SKM-1 (cell line): ENCODE measurements at regions not wholly inside any gene's neighbourhood (a gene's known extent, or its start where the extent isn't known, plus 50 kb on each side); places are given as distances from the start of the nearest gene placed in this dataset.
"Not testable (repeated sequence)": the region's sequence is repeated elsewhere in the genome, so short reads cannot be mapped to it uniquely, and the experiment has no call there.

Experiments
- DNase-seq: peaks from one replicate; lab custom pipeline; 2025; ENCODE audit not compliant: unreplicated experiment; lab: John Stamatoyannopoulos, UW

DNA sequence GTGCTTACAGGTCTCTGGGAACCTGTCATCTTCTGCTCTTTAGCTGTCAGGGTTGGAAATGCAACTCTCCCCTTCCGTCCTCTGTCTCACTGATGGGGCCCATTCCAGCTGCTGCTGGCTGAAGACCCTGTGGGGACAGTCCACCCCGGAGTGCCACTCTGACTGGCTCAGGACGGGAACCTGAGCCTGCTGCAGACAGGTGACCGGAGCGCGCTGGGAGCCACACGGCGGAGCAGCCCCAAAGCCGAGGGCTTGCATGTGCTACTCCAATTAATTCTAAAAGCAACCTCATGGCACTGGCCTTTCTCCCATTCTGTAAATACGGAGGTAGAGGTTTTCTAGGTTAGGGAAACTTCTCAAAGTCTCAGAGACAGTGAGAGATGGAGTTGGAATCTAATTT is 223.5 kb upstream of the PITRM1 start:
- no peak for DNase-seq

DNA sequence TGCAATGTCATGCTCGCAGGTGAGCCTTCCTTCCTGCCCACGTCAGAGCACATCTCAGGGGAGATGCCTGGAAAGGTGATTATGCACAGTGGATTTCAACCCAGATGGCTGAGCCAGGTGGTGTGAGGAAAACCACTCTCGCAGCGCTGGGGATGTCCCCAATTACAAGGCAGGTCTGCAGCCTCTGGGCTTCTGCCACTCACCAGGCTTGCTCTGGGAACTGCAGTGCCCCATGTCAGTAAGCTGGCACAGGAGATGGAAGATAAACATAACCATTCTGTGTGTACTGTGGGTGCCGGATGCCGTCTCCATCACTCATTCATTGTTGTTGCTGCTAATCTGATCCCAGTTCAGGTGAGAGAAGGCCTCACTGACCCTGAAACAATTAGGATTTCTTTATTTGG is 222.9 kb upstream of the PITRM1 start:
- DNase-seq: no peak

DNA sequence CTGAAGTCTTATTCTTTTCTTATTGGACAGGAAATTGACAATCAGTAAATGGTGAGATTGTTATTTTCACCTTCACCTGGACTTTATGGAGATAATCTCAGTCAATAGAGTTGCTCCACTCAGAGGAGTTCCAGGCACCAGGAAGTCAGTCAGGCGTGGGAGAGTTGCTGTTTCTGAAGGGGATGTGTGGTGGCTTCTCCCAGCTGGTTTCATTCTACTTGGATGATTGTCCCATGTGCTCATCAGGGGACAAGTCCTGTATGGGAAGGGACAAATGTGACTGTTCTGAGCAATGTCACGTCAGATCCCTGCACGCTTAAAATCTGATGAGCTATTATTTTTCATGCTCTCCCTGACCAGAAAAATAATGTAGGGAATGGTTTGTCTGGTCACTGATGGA is 222.5 kb upstream of the PITRM1 start:
- no peak for DNase-seq

DNA sequence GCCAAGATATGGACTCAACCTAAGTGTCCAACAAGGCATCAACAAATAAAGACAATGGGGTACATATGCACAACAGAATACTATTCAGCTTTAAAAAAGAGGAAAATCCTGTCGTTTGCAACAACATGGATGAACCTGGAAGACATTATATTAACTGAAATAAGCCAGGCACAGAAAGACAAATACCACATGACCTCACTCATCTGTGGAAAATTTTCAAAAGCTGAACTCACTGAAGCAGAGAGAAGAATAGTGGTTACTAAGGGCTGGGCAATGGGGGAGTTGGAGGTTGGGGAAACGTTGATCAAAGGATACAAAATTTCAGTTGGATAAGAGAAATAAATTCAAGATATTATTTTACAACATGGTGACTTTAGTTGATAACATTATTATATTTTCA is 221.4 kb upstream of the PITRM1 start:
- no peak for DNase-seq

DNA sequence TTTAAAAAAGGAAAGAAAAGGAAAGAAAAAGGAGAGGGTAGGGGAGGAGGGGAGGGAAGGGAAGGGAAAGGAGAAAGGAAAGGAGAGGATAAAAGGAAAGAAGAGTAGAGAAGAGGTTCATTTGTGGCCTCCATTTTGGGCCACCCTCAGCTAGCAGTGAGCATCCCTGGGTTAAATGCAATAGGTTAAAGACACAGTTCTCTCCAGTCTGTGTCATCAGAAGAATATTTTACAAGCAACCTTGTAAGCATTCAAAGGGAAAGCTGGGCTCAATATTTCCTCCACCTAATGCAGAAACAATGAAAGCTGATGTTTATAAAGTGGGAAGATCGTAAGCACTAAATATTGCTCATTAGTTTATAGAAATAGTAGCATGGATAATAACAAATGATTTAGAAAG is 219.1 kb upstream of the PITRM1 start:
- no peak for DNase-seq

DNA sequence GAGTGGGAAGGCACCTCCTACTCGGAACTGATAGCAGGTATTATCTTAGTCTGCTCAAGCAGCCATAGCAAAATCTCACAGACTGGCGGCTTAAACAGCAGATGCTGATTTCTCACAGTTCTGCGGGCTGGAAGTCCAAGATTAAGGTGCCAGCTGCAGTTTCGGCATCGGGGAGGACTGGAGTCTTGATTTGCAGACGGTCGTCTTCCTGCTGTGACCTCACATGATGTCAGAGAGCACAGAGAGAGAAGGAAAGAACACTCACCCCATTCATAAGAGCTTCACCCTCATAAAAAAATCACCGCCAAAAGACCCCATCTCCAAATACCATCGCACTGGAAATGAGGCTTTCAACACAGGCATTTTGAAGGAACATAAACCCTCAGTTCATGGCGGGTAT is 216.5 kb upstream of the PITRM1 start:
- no peak for DNase-seq

DNA sequence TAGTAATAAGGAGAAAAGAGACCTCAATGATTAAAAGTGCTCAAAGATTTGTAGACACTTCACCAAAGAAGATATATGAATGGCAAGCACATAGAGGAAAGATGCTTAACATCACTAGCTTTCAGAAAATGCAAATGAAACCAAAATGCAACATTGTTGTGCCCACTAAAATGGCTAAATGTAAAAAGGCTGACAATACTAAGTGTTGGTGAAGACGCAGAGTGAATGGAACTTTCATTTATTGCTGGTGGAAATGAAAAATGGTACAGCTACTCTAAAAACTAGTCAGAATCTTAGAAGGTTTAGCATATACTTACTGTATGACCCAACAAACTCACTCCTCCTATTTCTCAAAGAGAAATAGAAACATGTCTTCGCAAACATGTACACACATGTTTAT is 212.9 kb upstream of the PITRM1 start:
- no peak for DNase-seq

DNA sequence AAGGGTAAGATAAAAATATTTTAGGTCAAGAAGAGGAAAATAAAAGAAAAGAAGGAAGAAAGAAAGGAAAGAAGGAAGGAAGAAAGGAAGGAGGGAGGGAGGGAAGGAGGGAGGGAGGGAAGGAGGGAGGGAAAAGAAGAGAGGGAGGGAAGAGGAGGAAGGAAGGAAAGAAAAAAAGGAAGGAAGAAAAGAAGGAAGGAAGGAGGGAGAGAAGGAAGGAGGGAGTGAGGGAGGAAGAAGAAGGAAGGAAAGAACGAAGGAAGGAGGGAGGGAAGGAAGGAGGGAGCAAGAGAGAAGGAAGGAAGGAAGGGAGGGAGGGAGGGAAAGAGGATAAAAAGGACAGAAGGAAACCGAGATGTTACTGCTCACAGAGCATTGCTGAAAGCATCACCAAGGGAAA is 209.5 kb upstream of the PITRM1 start:
- no peak for DNase-seq

DNA sequence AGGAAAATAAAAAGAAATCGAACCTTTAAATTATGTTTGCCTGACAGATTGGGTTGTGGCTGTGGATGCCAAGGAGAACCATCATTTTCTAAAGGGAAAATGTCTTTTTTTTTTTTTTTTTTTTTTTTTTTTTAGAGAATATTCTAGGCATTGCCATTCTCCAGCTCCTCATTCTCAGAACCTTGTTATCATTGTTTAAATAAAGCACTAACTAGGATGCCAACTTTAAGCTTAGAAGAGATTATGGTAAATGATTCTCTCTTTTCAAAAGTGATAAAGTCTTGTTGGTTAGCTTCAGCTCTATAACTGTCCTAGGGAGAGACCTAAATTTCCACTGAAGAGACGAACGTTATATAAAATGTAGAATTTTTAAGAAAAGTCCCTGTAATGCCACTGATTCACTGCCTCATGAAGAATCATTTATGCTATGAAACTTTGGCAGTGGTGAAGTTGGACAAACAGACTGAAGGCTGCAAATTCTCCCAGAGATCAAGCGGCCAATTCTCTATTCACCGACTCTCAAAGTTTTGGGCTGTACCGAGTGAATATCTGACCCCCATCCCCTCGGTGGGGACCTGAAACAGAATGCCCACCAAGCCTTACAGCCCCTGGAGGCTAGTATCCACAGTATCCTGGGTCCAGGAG is 207.9 kb upstream of the PITRM1 start:
- no peak for DNase-seq

DNA sequence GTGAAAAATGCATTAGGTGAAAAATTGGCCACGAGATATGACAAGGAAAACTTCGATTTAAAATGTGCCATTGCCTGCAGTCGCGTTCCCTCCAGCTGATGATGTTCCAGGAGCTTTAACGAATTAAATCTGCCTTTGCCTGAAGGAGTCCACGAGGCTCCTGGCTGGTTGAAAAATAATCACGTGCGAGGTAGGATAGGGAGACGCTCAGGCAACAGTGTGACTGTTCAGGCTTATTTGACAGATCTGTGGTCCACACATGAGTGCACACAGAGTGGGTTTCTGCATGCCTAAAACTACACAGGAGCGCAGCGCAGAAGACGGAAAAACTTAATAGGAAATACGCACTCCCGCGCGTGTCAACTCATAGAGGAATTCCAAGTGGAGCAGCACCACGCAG is 204.0 kb upstream of the PITRM1 start:
- no peak for DNase-seq

DNA sequence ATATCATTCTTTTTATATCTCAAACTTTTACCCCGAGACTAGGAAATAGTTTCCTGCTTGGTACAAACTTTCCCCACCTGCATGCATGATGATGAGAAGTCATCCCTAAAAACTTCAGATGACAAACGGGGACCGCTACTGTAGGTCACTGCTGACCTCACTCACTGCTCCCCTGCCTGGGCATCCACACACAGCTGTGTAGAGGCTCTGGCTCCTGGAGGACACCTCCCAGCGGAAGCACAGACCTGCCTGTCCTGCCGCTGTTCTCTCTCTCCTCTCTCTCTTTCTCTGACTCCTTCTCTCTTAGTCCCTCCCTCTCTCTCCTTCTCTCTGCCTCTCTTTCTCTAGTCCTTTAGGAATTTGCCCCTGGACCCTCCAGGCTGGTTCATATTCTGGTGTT is 202.9 kb upstream of the PITRM1 start:
- DNase-seq: no peak

DNA sequence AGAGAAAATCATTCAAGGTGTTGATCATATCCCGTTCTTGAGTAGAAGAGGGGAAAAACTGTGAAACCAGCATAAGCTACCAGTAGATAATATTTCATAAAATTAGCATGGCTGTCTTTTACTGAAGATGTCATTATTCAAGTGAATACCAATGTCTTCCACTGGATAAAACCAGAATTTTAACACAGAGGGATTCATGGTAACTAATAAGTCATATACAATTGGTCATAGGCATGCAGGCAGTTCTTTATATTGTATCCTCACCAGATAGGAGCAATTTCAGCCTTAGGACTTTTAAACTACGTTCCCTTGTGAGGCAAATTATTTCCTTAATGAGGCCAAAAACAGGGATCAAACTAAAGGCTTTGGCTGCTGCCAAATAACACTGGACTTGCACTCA is 202.3 kb upstream of the PITRM1 start:
- DNase-seq: no peak

DNA sequence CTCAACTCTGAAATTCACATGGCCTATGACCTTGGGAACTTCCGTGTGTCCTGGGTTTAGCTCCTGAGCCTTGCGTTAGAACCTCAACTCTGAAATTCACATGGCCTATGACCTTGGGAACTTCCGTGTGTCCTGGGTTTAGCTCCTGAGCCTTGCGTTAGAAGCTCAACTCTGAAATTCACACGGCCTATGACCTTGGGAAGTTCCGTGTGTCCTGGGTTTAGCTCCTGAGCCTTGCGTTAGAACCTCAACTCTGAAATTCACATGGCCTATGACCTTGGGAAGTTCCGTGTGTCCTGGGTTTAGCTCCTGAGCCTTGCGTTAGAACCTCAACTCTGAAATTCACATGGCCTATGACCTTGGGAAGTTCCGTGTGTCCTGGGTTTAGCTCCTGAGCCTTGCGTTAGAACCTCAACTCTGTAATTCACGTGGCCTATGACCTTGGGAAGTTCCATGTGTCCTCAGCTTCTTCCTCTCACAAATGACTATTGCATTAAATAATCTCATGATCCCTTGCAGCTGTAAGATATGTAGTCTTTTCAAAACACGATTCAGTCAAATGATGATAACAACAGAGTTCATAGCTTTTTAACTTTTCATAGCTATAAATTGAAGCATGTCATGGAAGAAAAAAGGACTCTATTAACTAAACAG is 200.9 kb upstream of the PITRM1 start:
- not testable (repeated sequence) for DNase-seq

DNA sequence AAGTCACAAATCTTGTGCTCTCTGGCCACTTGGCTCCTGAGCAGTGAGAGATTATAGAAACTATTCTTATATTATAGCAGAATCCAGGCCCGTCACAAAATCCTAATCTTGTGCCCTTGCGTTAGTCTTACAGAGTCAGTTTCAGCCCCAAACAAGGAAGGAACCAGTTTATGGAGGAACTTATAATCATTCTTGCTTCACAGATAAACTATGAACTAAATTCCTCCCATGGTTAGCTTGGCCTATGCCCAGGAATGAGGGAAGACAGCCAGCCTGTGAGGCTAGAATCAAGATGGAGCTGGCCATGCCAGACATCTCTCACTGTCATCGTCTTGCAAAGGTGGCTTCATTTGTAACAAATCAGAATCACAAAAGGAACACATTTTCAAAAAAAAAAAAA is 199.7 kb upstream of the PITRM1 start:
- no peak for DNase-seq

DNA sequence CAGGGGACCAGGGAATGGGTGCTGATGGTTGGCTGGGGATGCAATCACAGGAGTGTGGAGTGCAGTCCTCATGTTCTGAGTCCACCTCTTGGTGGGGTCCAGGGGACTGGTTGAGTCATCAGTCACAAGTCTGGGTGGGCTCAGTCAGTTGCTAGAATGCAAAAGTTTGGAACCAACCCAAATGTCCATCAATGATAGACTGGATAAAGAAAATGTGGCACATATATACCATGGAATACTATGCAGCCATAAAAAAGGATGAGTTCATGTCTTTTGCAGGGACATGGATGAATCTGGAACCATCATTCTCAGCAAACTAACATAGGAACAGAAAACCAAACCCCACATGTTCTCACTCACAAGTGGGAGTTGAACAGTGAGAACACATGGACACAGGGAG is 199.0 kb upstream of the PITRM1 start:
- not testable (repeated sequence) for DNase-seq

DNA sequence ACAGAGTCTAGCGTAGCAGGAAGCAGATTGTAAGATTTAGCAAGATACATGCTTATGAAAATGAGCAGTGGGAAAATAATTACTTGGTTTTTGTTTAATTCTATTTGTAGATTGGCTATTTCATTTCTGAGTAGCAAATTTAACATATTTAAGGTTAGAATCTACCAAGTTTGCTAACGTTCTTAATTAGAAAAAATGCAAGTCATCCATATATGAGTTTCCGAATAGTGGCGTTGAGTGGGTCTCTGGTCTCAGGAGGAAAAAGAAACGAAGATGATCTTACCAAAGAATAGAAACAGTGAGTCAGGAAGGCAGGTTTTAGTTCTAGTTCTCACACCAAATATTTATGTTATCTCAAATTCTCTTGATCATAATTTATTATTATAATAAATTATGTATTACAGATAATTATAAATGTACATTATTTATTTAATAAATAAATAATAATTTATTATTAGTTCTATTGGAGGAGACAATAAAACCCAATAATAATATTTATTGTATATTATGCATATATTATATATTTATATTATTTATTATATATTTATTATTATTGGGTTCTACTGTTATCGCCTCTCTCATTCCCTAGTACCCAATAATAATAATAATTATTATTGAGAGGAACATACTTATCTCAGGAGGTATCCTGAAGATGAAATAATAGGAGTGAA is 194.3 kb upstream of the PITRM1 start:
- DNase-seq: no peak

DNA sequence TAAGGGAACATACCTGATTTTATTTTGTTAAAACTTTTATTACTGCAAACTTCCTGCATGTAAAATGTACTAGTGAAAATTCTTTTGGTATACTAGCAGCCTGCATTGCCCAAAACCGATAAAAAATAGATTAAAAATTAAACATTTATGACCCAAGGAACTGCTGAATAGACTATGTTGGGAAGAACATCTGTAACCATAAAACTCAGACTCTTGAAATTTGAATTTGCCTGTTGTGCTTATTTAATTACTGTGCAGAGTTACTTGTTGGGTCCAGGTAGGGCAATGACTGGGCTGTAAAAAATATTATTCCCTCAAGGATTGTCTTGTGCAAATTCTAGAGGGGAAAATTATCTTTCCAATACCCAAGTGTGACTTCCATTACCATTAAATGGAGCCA is 193.5 kb upstream of the PITRM1 start:
- DNase-seq: no peak

DNA sequence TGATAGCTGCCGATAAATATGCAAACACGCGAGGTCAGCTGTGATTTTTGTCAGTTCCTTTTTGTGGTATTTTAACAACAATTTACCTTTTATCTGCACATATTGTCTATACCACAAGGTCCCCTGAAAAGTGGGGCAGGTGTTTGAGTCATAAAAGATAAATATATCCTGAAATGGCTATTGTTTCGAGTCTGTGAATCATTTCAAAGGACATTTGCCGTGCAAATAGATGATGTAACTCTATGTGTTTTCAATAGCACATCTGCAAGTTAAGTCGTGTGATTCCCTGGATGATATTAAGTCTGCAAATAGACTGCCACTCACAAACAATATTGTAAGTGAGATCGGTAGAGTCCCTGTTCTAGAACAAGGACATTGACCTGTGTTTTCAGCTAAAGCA is 193.0 kb upstream of the PITRM1 start:
- DNase-seq: no peak

DNA sequence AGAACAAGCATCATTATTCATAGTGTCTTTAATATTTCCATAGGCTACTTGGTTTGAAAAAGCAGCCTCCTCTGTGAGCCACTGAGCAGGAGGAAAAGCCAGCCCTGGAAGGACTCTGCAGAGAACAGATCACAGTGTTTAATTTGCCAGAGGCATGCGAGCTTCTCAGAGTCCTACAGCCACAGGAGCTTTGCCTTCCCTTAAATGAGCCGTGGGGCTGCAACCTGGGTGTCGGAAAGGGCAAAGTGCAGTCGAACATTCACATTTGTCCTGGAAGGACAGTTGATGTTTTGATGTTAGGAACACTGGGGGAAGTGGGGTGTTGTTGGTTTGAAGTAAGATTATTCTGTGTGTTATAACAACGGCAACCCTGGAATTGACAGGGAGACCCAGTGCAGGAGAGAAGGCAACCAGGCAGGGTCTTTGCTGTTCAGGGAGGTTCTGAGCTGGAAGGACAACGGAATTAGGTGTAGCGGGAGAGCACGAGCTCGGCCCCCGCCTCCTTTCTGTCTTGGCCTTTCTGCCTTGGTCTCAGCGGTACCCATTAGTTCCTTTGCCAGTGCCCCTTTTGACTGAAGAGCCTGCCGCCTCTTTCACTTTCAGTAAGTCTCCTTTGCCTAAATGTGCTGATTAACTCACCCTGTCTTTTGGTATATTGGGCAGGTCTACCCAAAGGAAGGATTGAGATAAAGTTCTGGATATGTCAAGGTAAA is 192.3 kb upstream of the PITRM1 start:
- no peak for DNase-seq

DNA sequence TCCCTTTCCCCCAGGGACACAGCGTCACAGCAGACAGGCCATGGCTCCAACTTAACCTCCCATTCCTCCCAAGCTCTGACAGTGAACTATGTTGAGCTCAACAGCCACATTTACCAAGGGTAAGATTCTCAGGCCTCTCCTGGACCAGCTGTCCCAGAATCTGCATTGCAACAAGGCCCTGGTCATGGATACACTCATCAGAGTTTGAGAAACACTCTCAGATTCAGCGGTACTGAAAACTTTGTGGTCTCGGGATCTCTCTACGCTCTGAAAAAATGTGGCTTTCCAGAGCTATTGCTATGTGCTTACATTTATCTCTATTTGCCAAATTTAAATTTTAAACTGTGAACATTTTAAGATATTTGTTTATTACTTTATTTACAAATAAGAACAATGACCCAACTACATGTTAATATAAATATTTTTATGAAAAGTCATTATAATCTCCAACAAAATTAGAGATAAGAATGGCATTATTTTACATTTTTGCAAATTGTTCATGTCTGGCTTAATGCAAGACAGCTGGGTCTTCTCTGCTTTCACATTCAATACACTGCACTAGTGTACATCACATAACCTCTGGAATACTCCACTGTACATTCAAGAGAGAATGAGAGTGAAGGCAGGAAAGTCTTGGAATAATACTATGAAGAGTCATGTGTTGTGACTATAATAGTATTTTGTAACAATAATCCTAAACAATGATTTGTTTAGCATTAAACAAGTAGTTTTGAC is 190.9 kb upstream of the PITRM1 start:
- DNase-seq: no peak

DNA sequence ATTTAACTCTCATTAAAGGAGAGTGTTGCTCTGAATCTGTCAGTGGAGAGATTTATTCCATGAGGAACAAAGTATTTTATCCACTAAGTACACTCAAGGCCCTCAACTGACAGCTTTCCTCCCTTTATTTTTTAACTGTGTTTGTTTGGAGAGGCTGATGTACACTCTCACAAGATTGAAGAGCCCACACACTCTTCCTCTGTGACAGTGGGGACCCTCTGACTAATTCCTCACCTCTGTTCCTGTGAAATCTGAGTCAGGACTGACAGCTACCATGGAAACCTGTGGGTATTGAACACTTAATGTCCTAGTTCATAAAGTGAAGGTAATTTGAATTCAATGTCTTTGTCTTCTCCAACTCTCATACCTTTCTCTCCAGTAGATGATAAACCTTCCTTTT is 189.8 kb upstream of the PITRM1 start:
- no peak for DNase-seq
